ENCODE measurements at regions not wholly inside any gene's neighbourhood (a gene's known extent, or its start where the extent isn't known, plus 50 kb on each side); places are given as distances from the start of the nearest gene placed in this dataset.

GRCh38 chrX:9149501-9150245 lies 115.7 kb upstream of the FAM9B start:
- Histone ChIP-seq H3K9ac (no peak overlapping the region), H3K4me3 (ENCODE audit: low read depth, low read length) (no peak overlapping the region), H3K79me2 (no peaks in the 10 kb centered on the region), H3K4me2 (ENCODE audit: low read length) (no peak overlapping the region), H2AFZ (no peak overlapping the region), H3K9me3 (ENCODE audit: control insufficient read depth, low read length) (no peaks in the 10 kb centered on the region), H3K27me3 (ENCODE audit: control insufficient read depth, insufficient read depth, low read length) (no peaks in the 10 kb centered on the region), H3K27ac (no peak overlapping the region), H3K36me3 (ENCODE audit: control insufficient read depth, insufficient read depth, low read length) (no peaks in the 10 kb centered on the region), H3K4me1 (no peaks in the 10 kb centered on the region)
- no peak for TF ChIP-seq CTCF (IDR thresholded peaks at IDR 0.05)

GRCh38 chrX:9151772-9152307 lies 117.9 kb upstream of the FAM9B start:
- H3K9ac ChIP-seq = no peak overlapping the region
- H3K79me2 ChIP-seq = no peaks in the 10 kb centered on the region
- H3K4me1 ChIP-seq = no peaks in the 10 kb centered on the region
- no peak overlapping the region for H2AFZ ChIP-seq
- H3K9me3 ChIP-seq (ENCODE audit: control insufficient read depth, low read length) = no peaks in the 10 kb centered on the region
- no peaks in the 10 kb centered on the region for H3K27me3 ChIP-seq (ENCODE audit: control insufficient read depth, insufficient read depth, low read length)
- TF ChIP-seq CTCF (IDR thresholded peaks at IDR 0.05) = no peak
- no peak overlapping the region for H3K27ac ChIP-seq
- H3K4me3 ChIP-seq (ENCODE audit: low read depth, low read length) = no peak overlapping the region
- H3K4me2 ChIP-seq (ENCODE audit: low read length) = no peak overlapping the region
- H3K36me3 ChIP-seq (ENCODE audit: control insufficient read depth, insufficient read depth, low read length) = no peaks in the 10 kb centered on the region

GRCh38 chrX:9153300-9153699 lies 119.4 kb upstream of the FAM9B start:
- H3K9ac ChIP-seq = no peak overlapping the region
- no peak for TF ChIP-seq CTCF (IDR thresholded peaks at IDR 0.05)
- no peak overlapping the region for H3K4me3 ChIP-seq (ENCODE audit: low read depth, low read length)
- H3K27ac ChIP-seq = no peak overlapping the region
- H3K9me3 ChIP-seq (ENCODE audit: control insufficient read depth, low read length) = no peaks in the 10 kb centered on the region
- no peaks in the 10 kb centered on the region for H3K79me2 ChIP-seq
- no peak overlapping the region for H2AFZ ChIP-seq
- no peaks in the 10 kb centered on the region for H3K36me3 ChIP-seq (ENCODE audit: control insufficient read depth, insufficient read depth, low read length)
- H3K4me1 ChIP-seq = no peaks in the 10 kb centered on the region
- H3K4me2 ChIP-seq (ENCODE audit: low read length) = no peak overlapping the region
- H3K27me3 ChIP-seq (ENCODE audit: control insufficient read depth, insufficient read depth, low read length) = no peaks in the 10 kb centered on the region

- TF ChIP-seq CTCF (IDR thresholded peaks at IDR 0.05) = no peak
- H3K4me2 ChIP-seq (ENCODE audit: low read length) = no peak overlapping the region
- no peak overlapping the region for H3K27ac ChIP-seq
- no peaks in the 10 kb centered on the region for H3K4me1 ChIP-seq
- no peaks in the 10 kb centered on the region for H3K79me2 ChIP-seq
- no peaks in the 10 kb centered on the region for H3K36me3 ChIP-seq (ENCODE audit: control insufficient read depth, insufficient read depth, low read length)
- H2AFZ ChIP-seq = no peak overlapping the region
- no peaks in the 10 kb centered on the region for H3K9me3 ChIP-seq (ENCODE audit: control insufficient read depth, low read length)
- H3K27me3 ChIP-seq (ENCODE audit: control insufficient read depth, insufficient read depth, low read length) = no peaks in the 10 kb centered on the region
- no peak overlapping the region for H3K9ac ChIP-seq
- H3K4me3 ChIP-seq (ENCODE audit: low read depth, low read length) = no peak overlapping the region
These were observed 124.7 kb upstream of the FAM9B start for GRCh38 chrX:9158611-9159010.

All from parathyroid adenoma (tissue), 2 donors.